ENCODE measurements at regions not wholly inside any gene's neighbourhood (a gene's known extent, or its start where the extent isn't known, plus 50 kb on each side); places are given as distances from the start of the nearest gene placed in this dataset.

- Histone ChIP-seq H3K4me1 (no peaks in the 10 kb centered on the region), H3K36me3 (no peaks in the 10 kb centered on the region)
- intact Hi-C loops (cut with DNase I): no loop called here
Observed at GRCh38 chrX:96311366-96311765, 373.3 kb upstream of the DIAPH2 start.

GRCh38 chrX:96314985-96315384 lies 369.7 kb upstream of the DIAPH2 start:
- no peaks in the 10 kb centered on the region for H3K4me1 ChIP-seq
- intact Hi-C loops (cut with DNase I): no loop called here
- DNase-seq (no peak), ATAC-seq (no peak)
- TF ChIP-seq CTCF (IDR thresholded peaks at IDR 0.05): no peak
- H3K36me3 ChIP-seq: no peaks in the 10 kb centered on the region
- H3K27ac ChIP-seq: no peak overlapping the region
- no peaks in the 10 kb centered on the region for H3K27me3 ChIP-seq
- H3K4me3 ChIP-seq: no peak overlapping the region
- no peaks in the 10 kb centered on the region for H3K9me3 ChIP-seq

More at GRCh38 chrX:96311366-96311765, 373.3 kb upstream of the DIAPH2 start:
- H3K4me3 ChIP-seq: no peak overlapping the region
- H3K27me3 ChIP-seq: no peaks in the 10 kb centered on the region
- DNase-seq: no peak
- peaks cover 0 to 2% of the 10 kb centered on the region in 2 donors for H3K9me3 ChIP-seq
- TF ChIP-seq CTCF (IDR thresholded peaks at IDR 0.05): no peak
- no peak for ATAC-seq
- H3K27ac ChIP-seq: no peak overlapping the region

- H3K27me3 ChIP-seq: no peaks in the 10 kb centered on the region
- DNase-seq (no peak), ATAC-seq (no peak)
- no peak overlapping the region for H3K4me3 ChIP-seq
- H3K27ac ChIP-seq: no peak overlapping the region
- H3K36me3 ChIP-seq: no peaks in the 10 kb centered on the region
- intact Hi-C loops (cut with DNase I): no loop called here
- H3K9me3 ChIP-seq: no peaks in the 10 kb centered on the region
- H3K4me1 ChIP-seq: no peaks in the 10 kb centered on the region
- no peak for TF ChIP-seq CTCF (IDR thresholded peaks at IDR 0.05)
Observed at GRCh38 chrX:96361844-96362243, 322.8 kb upstream of the DIAPH2 start.

- peak; percentile 96 for ATAC-seq
Observed at GRCh38 chrX:96372313-96373046, 312.2 kb upstream of the DIAPH2 start.

GRCh38 chrX:96373047-96373355 lies 311.6 kb upstream of the DIAPH2 start:
- Histone ChIP-seq H3K4me3 (no peak overlapping the region), H3K36me3 (no peaks in the 10 kb centered on the region), H3K9me3 (no peaks in the 10 kb centered on the region), H3K27ac (no peak overlapping the region), H3K4me1 (no peaks in the 10 kb centered on the region), H3K27me3 (peaks cover 0 to 4% of the 10 kb centered on the region in 2 donors)
- no peak for TF ChIP-seq CTCF (IDR thresholded peaks at IDR 0.05)
- DNase-seq: no peak
- no peak for ATAC-seq
- intact Hi-C loops (cut with DNase I): no loop called here

More at GRCh38 chrX:96372313-96373046, 312.2 kb upstream of the DIAPH2 start:
- H3K27me3 ChIP-seq: peaks cover 0 to 4% of the 10 kb centered on the region in 2 donors
- H3K9me3 ChIP-seq: no peaks in the 10 kb centered on the region
- no peak overlapping the region for H3K27ac ChIP-seq
- peak in 2 of 4 donors; percentile 30 to 60 for DNase-seq
- peak; percentile 33 to 39 for TF ChIP-seq CTCF (IDR thresholded peaks at IDR 0.05)
- no peak overlapping the region for H3K4me3 ChIP-seq
- no peaks in the 10 kb centered on the region for H3K36me3 ChIP-seq
- intact Hi-C loops (cut with DNase I): no loop called here
- H3K4me1 ChIP-seq: no peaks in the 10 kb centered on the region

All from left lung (tissue), 4 donors.